ENCODE measurements at regions not wholly inside any gene's neighbourhood (a gene's known extent, or its start where the extent isn't known, plus 50 kb on each side); places are given as distances from the start of the nearest gene placed in this dataset.

GRCh38 chr6:2496291-2496690 lies 250.9 kb upstream of the GMDS start:
- intact Hi-C loops (cut with DNase I; ENCODE audit: low total_unique reads): no loop called here
- H3K27ac ChIP-seq: no peak overlapping the region
- H3K36me3 ChIP-seq: no peaks in the 10 kb centered on the region
- H3K4me3 ChIP-seq: no peak overlapping the region
- no peaks in the 10 kb centered on the region for H3K9me3 ChIP-seq
- no peaks in the 10 kb centered on the region for H3K4me1 ChIP-seq
- DNase-seq: no peak
- no peaks in the 10 kb centered on the region for H3K27me3 ChIP-seq (replicated peaks in 1 of 7)
- TF ChIP-seq POLR2A (IDR thresholded peaks at IDR 0.05): no peak
- TF ChIP-seq, protein P1, sequence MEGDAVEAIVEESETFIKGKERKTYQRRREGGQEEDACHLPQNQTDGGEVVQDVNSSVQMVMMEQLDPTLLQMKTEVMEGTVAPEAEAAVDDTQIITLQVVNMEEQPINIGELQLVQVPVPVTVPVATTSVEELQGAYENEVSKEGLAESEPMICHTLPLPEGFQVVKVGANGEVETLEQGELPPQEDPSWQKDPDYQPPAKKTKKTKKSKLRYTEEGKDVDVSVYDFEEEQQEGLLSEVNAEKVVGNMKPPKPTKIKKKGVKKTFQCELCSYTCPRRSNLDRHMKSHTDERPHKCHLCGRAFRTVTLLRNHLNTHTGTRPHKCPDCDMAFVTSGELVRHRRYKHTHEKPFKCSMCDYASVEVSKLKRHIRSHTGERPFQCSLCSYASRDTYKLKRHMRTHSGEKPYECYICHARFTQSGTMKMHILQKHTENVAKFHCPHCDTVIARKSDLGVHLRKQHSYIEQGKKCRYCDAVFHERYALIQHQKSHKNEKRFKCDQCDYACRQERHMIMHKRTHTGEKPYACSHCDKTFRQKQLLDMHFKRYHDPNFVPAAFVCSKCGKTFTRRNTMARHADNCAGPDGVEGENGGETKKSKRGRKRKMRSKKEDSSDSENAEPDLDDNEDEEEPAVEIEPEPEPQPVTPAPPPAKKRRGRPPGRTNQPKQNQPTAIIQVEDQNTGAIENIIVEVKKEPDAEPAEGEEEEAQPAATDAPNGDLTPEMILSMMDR (IDR thresholded peaks at IDR 0.05 in 8 of 11, conservative IDR thresholded peaks at IDR 0.05 in 3 of 11): no peak
- TF ChIP-seq POLR2AphosphoS5 (IDR thresholded peaks at IDR 0.05): no peak
- WGBS, 5 donors: 72 to 95% (median 78%) methylated on average over 4 to 8 of the region's 8 CpGs

GRCh38 chr6:2492686-2493523 lies 247.5 kb upstream of the GMDS start:
- Histone ChIP-seq H3K4me1 (no peaks in the 10 kb centered on the region), H3K27me3 (replicated peaks in 1 of 7) (no peaks in the 10 kb centered on the region), H3K4me3 (no peak overlapping the region), H3K9me3 (no peaks in the 10 kb centered on the region), H3K36me3 (no peaks in the 10 kb centered on the region), H3K27ac (no peak overlapping the region)
- no peak for DNase-seq
- 72 to 89% (median 81%) methylated on average over 12 of the region's 12 CpGs for WGBS, 5 donors
- intact Hi-C loops (cut with DNase I; ENCODE audit: low total_unique reads): no loop called here
- TF ChIP-seq POLR2A (IDR thresholded peaks at IDR 0.05): no peak
- no peak for TF ChIP-seq POLR2AphosphoS5 (IDR thresholded peaks at IDR 0.05)
- TF ChIP-seq, protein P1 (IDR thresholded peaks at IDR 0.05 in 8 of 11, conservative IDR thresholded peaks at IDR 0.05 in 3 of 11): no peak

GRCh38 chr6:2491137-2491536 lies 245.7 kb upstream of the GMDS start:
- no peaks in the 10 kb centered on the region for H3K36me3 ChIP-seq
- no peak overlapping the region for H3K4me3 ChIP-seq
- no peaks in the 10 kb centered on the region for H3K27me3 ChIP-seq (replicated peaks in 1 of 7)
- no peaks in the 10 kb centered on the region for H3K4me1 ChIP-seq
- no peak for DNase-seq
- H3K9me3 ChIP-seq: no peaks in the 10 kb centered on the region
- 94 to 97% (median 96%) methylated on average over 14 of the region's 14 CpGs for WGBS, 5 donors
- TF ChIP-seq, protein P1 (IDR thresholded peaks at IDR 0.05 in 8 of 11, conservative IDR thresholded peaks at IDR 0.05 in 3 of 11): no peak
- TF ChIP-seq POLR2AphosphoS5 (IDR thresholded peaks at IDR 0.05) (no peak), POLR2A (IDR thresholded peaks at IDR 0.05) (no peak)
- no peak overlapping the region for H3K27ac ChIP-seq
- intact Hi-C loops (cut with DNase I; ENCODE audit: low total_unique reads): no loop called here

GRCh38 chr6:2488578-2488977 lies 243.2 kb upstream of the GMDS start:
- no peak for DNase-seq
- H3K36me3 ChIP-seq: no peaks in the 10 kb centered on the region
- H3K27ac ChIP-seq: no peak overlapping the region
- intact Hi-C loops (cut with DNase I; ENCODE audit: low total_unique reads): no loop called here
- WGBS, 5 donors: 84 to 93% (median 88%) methylated on average over 6 of the region's 6 CpGs
- H3K4me1 ChIP-seq: no peaks in the 10 kb centered on the region
- no peaks in the 10 kb centered on the region for H3K27me3 ChIP-seq (replicated peaks in 1 of 7)
- TF ChIP-seq POLR2A (IDR thresholded peaks at IDR 0.05): no peak
- no peak for TF ChIP-seq POLR2AphosphoS5 (IDR thresholded peaks at IDR 0.05)
- TF ChIP-seq, protein P1 (IDR thresholded peaks at IDR 0.05 in 8 of 11, conservative IDR thresholded peaks at IDR 0.05 in 3 of 11): no peak
- H3K4me3 ChIP-seq: no peak overlapping the region
- H3K9me3 ChIP-seq: peaks cover 0 to 10% (median 7%) of the 10 kb centered on the region in 8 donors
